ENCODE measurements at regions not wholly inside any gene's neighbourhood (a gene's known extent, or its start where the extent isn't known, plus 50 kb on each side); places are given as distances from the start of the nearest gene placed in this dataset.

DNA sequence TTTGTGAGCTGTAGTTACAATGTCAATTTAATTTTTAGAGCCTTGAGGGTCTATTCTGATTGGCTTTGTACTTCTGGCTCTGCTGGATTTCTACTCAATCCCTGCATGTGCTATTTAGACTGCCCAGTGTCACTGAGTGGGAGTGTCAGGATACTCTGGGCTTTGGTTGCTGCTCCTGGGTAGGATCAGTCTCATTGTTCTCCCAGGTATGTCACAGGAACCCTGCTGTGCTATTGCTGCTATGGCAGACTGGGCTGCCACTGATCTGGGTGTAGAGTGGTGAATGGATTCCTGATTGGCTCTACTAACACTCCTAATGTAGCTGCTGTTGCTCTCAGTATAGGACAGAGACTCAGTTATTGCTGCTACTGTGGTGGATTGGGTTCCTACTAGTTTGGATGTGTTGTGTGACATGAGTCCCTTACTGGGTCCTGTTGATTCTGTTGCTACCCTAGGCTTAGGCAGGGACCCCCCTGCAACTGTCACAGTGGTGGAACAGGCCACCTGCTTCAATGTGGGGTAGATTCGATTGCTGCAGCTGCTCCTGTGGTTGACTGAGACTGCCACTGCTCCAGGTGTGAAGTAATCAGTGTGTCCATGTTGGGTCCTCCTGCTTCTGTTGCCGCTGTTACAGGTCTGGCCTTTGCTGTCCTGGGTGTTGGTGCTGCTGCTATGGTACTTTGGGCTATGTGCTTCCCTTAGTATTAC lies 707.8 kb upstream of the AMOT start:
- Histone ChIP-seq H3K4me2 (ENCODE audit: low read depth, low read length) (no peak overlapping the region), H3K36me3 (replicated peaks in 1 of 2; ENCODE audit: control insufficient read depth in 1 of 2, insufficient read depth in 2 of 2, low read length in 2 of 2) (no peaks in the 10 kb centered on the region), H3K27ac (ENCODE audit: extremely low read length, insufficient read depth, low read length) (no peak overlapping the region), H2AFZ (ENCODE audit: low read length) (no peak overlapping the region), H3K9ac (ENCODE audit: insufficient read depth, low read depth, low read length) (no peak overlapping the region), H4K20me1 (ENCODE audit: insufficient read depth, low read length) (no peaks in the 10 kb centered on the region), H3K4me3 (replicated peaks in 1 of 3; ENCODE audit: insufficient read depth in 1 of 3, low read depth in 2 of 3, low read length in 3 of 3) (no peak overlapping the region), H3K9me3 (ENCODE audit: low read length) (no peaks in the 10 kb centered on the region), H3K79me2 (ENCODE audit: insufficient read depth, low read length) (no peaks in the 10 kb centered on the region), H3K4me1 (ENCODE audit: insufficient read depth, low read length) (no peaks in the 10 kb centered on the region), H3K27me3 (ENCODE audit: control insufficient read depth in 1 of 2, insufficient read depth in 2 of 2, low read length in 2 of 2) (no peaks in the 10 kb centered on the region)
- ATAC-seq (no peak), FAIRE-seq (no peak), DNase-seq (ENCODE audit: low spot score) (no peak)
- ChIA-PET POLR2A (no interaction called here), CTCF (ENCODE audit: low intra/inter-chr PET ratio, low total read pairs) (no interaction called here)
- in situ Hi-C loops (cut with HindIII; ENCODE audit: extremely low pct_ligation_motif_present, low pct_unique_long_range_greater_than_20kb) = no loop called here
- TF ChIP-seq GATA4 (IDR thresholded peaks at IDR 0.05; ENCODE audit: borderline replicate concordance, low read depth) (no peak), ZKSCAN5 (CRISPR knock-in tag; IDR thresholded peaks at IDR 0.05) (no peak), ZNF687 (CRISPR knock-in tag; IDR thresholded peaks at IDR 0.05) (no peak), HOXA3 (CRISPR knock-in tag; IDR thresholded peaks at IDR 0.05) (no peak), RBM39 (IDR thresholded peaks at IDR 0.05; ENCODE audit: low read depth, low read length, poor library complexity, severe bottlenecking) (no peak), AGO1 (IDR thresholded peaks at IDR 0.05; ENCODE audit: low read depth, low read length, poor library complexity, severe bottlenecking) (no peak), ZNF839 (CRISPR knock-in tag; IDR thresholded peaks at IDR 0.05; ENCODE audit: borderline replicate concordance) (no peak), ZBTB49 (CRISPR knock-in tag; IDR thresholded peaks at IDR 0.05; ENCODE audit: borderline replicate concordance) (no peak), TRAFD1 (CRISPR knock-in tag; IDR thresholded peaks at IDR 0.05; ENCODE audit: borderline replicate concordance) (no peak), FOSL1 (CRISPR knock-in tag; IDR thresholded peaks at IDR 0.05; ENCODE audit: borderline replicate concordance) (no peak), MIER2 (CRISPR knock-in tag; IDR thresholded peaks at IDR 0.05) (no peak), ZNF83 (CRISPR knock-in tag; IDR thresholded peaks at IDR 0.05; ENCODE audit: borderline replicate concordance) (no peak), MYC (CRISPR knock-in tag; IDR thresholded peaks at IDR 0.05; ENCODE audit: borderline replicate concordance) (no peak)
- intact Hi-C loops (cut with micrococcal nuclease; ENCODE audit: unreplicated experiment) = no loop called here
- no TSS peak for BruUV-seq (replicated peaks)
- WGBS (ENCODE audit: low lambda C conversion rate) = no CpG with 5 or more reads among the region's 2 CpGs
